HG02610 (cell line): ENCODE measurements at regions not wholly inside any gene's neighbourhood (a gene's known extent, or its start where the extent isn't known, plus 50 kb on each side); places are given as distances from the start of the nearest gene placed in this dataset.
A peak's percentile ranks its signal among the peaks of the same experiment; 100 is the strongest.
"Not testable (repeated sequence)": the region's sequence is repeated elsewhere in the genome, so short reads cannot be mapped to it uniquely, and the experiment has no call there.

Experiments
- ATAC-seq: cut with Tn5 transposase; IDR thresholded peaks from one replicate; pipeline ENCODE4 v1.9.1; 2021; ENCODE audit warnings: mild to moderate bottlenecking, moderate library complexity; ENCODE audit not compliant: unreplicated experiment

GRCh38 chr6:137707038-137707589 is 159.9 kb upstream of the TNFAIP3 start:
- no peak for ATAC-seq

DNA sequence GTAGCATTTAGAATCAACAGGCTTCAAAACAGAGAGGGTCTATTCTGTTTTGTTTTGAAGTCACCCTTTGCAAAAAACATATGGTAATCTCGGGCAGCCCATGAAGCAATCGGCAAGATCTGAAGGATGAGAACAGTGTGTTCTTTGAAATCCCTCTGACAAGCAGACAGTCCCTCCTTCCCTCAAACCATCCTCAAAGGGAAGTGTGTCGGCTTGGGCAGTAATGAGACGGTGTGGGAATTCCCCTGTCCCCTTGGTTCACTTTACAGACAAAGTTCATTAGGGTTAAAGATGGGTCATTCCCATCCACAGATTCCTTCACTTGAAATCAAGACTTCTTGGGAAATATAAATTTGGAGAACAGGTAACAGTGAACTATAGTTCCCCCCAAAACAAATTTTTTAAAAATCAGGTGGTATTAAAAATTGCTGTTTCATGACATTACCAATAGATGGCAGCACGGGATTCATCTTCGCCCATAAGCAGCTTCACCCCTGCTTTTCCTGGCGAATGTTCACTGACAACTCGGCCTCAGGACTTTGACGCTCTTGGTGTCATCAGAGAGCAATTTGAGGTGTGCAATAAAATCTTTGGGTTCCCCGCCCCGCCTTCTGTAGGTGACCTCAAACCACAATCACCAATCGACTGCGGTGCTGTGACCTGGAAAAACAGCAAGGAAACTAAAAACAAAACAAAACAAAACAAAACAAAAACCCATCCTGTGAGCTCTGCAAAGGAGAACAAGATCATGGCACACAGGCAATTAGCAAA is 159.3 kb upstream of the TNFAIP3 start:
- peak; percentile 56 for ATAC-seq

DNA sequence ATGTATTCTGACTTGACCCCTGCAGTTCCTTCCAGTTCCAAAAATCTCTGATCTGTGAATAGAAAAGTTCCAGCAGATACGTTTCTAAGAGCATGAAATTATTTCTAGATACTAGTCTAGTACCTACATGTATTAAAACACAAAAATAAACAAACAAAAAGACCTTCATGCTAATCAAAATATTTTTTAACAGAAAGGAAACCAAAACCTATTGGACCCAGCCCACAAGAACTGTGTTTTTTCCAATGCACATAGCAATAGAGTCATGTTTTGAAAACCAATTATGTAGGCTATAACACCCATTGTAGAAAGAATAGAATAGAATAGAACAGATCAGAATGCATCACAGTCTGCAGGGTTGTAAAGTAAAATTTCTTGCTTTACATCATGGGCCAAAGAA is 158.6 kb upstream of the TNFAIP3 start:
- ATAC-seq: no peak

- ATAC-seq: peak; percentile 45
Observed at GRCh38 chr6:137709424-137710236, 157.4 kb upstream of the TNFAIP3 start.

GRCh38 chr6:137711972-137712371 is 155.1 kb upstream of the TNFAIP3 start:
- ATAC-seq: no peak

DNA sequence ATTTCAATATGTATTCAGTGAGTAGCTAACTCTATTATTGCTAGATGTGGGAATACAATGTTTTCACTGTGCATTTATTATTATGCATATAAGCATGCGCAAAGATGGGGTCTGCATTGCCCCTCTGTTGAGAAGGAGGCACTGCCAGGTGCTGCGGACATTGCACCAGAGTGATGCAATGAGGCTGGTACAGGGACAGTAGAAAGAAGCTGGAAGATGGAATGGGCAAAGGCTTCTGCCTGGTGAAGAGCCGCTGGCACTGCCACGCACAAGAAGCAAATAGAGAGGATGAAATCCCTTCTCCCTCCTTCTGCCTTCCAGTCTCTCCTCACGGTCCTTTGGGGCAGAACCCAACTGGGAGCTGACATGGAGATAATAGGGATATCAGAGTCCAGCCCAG is 154.5 kb upstream of the TNFAIP3 start:
- no peak for ATAC-seq

DNA sequence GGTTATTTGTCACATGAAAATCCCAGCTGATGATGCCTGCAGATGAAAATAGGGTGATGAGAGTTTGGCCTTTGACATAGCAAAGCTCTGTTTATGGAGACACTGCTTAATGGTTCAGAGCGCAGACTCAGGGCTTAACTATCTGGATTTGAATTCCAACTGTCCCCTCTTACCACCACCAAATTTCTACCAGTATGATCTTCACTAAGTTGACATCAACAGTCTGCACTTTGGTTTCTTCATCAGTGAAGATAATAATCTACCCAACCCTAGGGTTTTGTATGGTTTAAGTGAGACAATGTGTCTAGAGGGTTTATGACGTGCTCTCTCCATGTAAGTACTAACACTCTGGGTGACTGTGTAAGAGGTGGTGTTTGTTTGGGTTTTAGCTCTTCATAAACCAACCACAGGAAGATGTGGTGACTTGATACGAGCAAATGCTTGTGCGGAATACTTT is 151.4 kb upstream of the TNFAIP3 start:
- ATAC-seq: no peak

DNA sequence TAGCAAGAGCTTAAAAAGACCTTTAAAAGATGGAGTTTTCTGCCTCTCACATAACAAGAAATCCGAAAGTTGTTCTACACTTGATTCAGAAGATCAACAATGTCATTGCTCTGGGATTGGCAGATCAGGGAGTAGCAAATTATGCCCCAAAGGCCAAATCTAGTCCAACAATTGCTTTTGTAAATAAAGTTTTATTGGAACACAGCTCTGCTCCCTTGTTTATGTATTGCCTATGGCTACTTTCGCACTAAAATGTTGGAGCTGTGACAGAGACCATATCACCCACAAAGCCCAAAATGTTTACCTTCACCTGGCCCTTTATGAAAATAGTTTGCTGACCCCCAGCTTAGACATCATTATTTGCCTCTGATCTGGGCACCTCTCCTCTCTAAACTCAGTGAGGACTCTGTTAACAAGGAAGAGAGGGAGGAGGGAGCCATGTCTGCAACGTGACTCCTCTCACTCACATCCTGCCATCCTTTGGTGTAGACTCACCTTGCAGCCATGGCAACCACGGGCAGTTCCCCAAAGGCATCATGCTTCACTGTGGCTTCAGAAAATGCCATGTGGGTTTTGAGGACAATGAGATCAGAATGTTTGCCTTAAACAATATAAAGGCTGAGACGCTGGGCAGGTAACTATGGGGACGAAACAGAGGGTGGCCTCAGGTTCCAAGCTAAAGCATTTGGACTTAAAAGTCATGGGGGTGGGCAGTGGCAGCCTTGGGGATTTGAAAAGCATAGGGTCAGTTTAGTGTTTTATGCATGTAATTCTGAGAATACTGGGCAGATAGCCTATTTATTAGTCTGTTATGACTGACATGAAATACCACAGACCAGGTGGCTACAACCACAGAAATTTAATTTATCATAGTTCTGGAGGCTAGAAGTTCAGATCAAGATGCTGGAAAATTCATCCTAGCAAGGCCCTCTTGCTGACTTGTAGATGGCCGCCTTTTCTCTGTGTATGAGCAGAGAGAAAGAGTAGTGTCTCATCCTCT is 149.7 kb upstream of the TNFAIP3 start:
- ATAC-seq: no peak

DNA sequence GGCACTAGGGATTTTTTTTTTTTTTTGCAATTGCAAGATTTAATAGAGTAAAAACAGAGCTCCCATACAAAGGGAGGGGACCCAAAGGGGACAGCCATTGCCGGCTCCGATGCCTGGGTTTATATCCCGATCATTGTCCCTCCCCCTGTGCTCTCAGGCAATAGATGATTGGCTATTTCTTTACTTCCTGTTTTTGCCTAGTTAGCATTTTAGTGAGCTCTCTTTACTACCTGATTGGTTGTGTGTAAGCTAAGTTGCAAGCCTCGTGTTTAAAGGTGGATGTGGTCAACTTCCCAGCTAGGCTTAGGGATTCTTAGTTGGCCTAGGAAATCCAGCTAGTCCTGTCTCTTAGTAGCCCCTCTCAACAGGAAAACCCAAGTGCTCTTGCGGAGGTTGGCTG is 148.2 kb upstream of the TNFAIP3 start:
- ATAC-seq: not testable (repeated sequence)

GRCh38 chr6:137722749-137723272 is 144.2 kb upstream of the TNFAIP3 start:
- peak; percentile 77 for ATAC-seq

DNA sequence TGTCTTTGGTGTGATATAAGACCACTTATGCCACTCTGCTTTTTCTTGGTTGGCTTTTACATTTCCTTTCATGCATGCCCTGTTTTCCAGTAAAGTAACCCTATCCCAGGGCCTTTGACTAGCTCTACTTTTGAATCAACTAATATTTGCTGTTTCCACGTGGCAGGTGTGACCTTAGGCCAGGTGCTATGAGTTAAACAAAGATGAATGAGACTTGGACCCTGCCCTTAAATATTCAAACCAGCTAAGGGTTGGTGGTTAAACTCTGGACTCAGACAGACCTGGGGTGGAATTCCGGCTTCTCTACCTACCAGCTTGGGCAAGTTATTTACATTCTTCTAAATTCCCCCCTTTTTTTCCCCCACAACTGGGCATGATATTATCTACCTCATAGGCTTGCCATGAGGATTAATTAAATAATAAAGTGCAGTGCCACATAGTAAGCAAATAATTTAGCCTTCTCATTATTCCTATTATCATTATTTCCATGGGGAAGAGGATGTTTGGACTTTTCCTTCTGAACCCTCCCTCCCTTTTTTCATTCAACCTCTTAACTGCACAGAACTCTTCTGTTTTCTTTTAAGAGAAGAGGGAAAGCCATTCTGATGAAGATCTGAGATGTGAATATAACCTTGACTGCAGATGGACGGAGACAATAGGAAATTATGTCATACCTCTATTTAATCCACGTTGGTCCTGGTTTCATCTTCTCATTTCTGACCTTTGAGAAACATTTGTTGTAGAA is 143.6 kb upstream of the TNFAIP3 start:
- ATAC-seq: no peak

- no peak for ATAC-seq
Observed at GRCh38 chr6:137724018-137724403, 143.0 kb upstream of the TNFAIP3 start.

GRCh38 chr6:137724495-137725211 is 142.4 kb upstream of the TNFAIP3 start:
- no peak for ATAC-seq

- no peak for ATAC-seq
Observed at GRCh38 chr6:137725949-137726348, 141.1 kb upstream of the TNFAIP3 start.

- ATAC-seq: no peak
Observed at GRCh38 chr6:137726582-137726981, 140.5 kb upstream of the TNFAIP3 start.

DNA sequence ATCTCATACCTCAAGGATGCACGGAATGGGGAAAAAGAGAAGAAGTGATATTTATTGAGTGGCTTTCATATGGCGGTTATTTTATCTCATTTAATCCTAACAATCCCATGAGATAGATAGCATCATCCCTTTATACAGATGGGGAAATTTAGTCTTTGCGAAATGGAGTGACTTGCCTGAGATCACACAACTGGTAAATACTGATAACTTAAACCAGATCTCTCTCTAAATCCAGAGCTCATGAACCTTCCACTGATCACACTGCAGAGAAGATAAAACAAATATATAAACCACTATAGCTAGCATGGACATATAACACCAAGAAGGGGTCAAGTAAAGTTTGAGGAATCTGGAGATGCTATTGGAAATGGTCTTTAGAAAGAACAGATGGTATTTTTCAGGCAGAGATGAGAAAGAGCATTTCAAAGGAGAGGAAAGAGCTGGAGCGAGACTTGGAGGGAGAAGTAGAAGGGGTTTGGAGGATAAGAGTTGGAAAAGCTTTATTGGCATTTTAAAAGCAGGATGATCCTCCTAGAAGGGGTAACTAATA is 139.8 kb upstream of the TNFAIP3 start:
- ATAC-seq: no peak

DNA sequence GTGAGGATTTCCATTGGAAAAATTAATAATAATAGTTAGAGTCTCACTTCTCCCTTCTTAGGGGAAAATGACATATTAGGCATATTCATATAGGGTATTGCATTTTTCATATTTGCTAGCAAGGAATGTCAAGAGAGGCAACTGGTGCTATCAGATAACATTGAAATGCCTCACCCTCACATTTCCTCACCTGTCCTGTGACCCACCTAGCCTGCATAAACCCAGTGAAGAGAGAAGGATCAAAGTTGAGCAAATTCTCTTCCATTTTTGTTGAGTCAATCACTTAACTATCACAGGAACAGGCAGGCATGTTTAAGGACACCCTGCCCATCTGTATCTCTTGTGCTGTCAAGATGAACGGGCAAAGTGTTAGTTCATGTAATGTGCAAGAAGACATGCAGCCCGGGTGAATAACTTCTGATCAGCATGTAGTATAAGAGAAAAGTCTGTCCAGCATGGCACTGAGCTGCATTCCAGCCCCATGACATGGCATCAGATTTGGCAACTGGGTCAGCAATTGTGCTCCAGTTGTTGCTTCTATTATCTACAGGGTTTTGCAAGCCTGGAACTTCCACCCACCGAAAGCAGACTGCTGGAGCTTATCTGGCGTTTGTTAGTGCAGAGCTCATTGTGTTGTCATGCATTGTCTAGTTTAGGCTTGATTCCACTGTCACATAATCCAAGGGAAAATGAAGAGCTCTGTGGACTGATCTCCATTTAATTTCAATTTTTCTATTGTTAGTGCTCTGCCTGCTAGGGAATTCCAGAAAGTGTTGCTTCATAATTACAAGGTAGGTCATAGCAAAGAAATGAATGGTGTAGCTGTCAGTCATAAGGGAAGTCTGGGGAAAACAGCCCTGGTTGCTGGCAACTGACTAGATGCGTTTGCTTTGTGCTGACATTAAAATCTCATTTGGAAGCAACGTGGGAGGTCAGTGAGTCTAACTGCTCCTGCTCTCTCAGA is 138.4 kb upstream of the TNFAIP3 start:
- ATAC-seq: no peak
